GM12865 (cell line): ENCODE measurements at regions not wholly inside any gene's neighbourhood (a gene's known extent, or its start where the extent isn't known, plus 50 kb on each side); places are given as distances from the start of the nearest gene placed in this dataset.

Experiments used
- DNase-seq: peaks from one replicate; pipeline ENCODE4 v3.0.0; 2010; ENCODE audit warnings: low read depth
- H3K4me3 ChIP-seq: 2 replicates; pipeline ENCODE4 v1.5.1; 2011; ENCODE audit warnings: mild to moderate bottlenecking, low read depth, low read length, control low read depth
- TF ChIP-seq, protein P1 (sequence below): IDR thresholded peaks from 2 replicates; pipeline ENCODE4 v1.5.1; 2011; ENCODE audit warnings: low read length, control low read depth, low read depth, inconsistent platforms; ENCODE audit not compliant: insufficient read depth; ENCODE audit errors: missing control alignments

DNA sequence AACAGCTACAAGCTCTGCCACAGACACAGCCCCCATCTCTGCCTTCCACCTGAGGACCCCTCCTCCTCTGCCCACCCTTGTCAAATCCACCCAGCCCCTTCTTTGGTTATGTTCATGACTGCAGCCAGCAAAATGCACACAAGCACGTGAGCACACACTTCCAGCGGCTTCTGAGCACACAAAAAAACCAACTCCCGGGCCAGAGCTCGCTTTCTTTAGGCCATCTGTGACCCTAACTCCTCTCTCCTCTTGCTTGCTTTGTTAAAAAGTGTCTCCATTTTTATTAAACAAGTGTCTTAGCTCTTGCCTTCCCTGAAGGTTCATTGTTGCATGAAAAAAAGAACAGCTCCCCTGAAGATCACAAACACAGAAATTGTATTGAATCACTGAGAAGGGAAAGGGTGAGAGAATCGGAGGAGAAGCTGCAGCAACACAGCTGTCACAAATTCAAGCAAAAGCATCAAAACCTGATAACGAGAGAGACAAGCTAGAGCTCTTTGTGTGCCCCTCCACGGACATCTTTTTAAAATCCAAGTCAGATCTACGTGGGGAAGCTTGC lies 142.1 kb downstream of the CD83 start:
- H3K4me3 ChIP-seq = no peak overlapping the region
- DNase-seq = no peak
- TF ChIP-seq, protein P1, sequence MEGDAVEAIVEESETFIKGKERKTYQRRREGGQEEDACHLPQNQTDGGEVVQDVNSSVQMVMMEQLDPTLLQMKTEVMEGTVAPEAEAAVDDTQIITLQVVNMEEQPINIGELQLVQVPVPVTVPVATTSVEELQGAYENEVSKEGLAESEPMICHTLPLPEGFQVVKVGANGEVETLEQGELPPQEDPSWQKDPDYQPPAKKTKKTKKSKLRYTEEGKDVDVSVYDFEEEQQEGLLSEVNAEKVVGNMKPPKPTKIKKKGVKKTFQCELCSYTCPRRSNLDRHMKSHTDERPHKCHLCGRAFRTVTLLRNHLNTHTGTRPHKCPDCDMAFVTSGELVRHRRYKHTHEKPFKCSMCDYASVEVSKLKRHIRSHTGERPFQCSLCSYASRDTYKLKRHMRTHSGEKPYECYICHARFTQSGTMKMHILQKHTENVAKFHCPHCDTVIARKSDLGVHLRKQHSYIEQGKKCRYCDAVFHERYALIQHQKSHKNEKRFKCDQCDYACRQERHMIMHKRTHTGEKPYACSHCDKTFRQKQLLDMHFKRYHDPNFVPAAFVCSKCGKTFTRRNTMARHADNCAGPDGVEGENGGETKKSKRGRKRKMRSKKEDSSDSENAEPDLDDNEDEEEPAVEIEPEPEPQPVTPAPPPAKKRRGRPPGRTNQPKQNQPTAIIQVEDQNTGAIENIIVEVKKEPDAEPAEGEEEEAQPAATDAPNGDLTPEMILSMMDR = no peak

DNA sequence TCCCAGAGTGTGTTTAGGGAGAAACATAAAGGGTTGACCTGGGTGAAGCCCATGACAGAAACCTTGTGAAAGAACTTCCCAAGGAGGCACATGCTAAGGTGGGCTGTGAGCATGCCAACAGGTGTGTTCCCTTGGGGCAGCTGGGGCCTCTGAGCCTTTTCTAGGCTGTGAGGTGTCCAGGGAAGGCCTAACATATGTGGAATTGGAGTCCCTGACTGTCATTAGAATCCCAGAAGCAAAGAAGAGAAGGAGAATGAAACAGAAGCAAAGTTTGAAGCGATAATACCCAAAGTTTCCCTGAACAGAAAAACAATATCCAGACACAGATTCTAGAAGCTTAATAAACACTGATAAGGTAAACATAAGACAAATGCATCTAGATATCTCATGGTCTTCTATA lies 143.3 kb downstream of the CD83 start:
- TF ChIP-seq, protein P1 = no peak
- DNase-seq = no peak

DNA sequence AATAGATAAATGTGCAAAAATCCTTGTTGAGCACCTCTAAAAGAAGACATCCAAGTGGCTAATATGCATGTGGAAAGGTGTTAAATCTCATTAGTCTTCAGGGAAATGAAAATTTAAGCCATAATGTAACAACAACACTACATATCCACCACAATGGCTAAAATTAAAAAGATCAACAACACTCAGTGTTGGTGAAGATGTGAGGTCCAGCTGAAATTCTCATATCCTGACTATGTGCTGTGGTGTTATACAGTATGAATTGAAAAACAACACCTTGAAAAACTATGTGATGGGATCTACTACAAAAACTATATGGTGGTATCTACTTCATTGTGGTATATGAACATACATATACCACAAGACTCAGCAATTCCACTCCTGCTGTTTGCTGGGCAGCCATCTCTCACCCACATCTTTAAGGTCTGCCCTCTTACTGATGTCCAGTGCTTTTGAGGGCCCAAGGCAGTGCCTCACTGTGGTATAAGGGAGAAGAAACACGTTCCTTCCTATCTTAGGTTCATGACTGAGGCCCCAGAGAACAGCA lies 146.4 kb downstream of the CD83 start:
- TF ChIP-seq, protein P1 = no peak
- DNase-seq = no peak
- no peak overlapping the region for H3K4me3 ChIP-seq

More for the DNA sequence above, 143.3 kb downstream of the CD83 start:
- no peak overlapping the region for H3K4me3 ChIP-seq

DNA sequence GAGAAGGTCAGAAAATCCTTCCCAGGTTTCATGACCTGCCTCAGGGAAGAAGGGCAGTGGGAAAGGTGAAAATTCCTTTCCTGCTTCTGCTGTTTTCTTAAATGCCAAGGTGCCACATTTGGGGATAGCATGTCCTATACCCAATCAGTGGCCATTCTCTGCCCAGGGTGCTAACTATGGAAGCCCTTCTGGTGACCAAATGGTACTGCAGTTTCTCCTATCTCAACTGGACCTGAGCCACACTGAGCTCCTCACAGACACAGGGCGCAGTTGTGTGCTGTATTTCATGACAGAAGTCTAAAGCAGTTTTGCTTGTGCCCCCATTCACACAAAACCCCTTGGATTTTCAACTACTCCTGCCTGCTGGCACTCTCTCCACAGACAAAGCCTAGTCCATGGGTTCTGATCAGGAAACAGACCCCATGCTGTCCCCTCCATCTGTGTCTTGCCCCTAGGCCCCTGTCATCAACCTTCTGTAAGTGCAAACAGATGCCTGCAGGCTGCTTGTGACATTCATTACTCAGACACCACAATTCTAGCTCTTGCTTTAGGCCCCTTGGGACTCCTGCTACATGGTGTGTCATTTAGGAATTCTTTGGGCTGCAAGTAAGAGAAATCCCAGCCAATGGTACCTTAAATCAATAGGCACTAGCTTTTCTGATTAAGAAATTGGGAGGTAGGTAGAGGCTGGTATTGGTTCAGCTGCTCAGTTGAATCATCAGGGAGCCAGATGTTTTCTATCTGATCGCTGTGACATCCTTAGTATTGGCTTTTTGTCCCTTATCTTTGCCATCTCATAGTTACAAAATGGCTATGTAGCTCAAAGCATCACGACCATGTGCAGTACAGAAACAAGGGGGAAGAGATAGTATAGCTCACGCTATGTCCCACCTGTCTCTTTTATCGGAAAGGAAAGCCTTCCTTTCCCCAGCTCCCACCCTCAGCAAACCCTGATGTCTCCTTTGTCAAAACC lies 147.8 kb downstream of the CD83 start:
- TF ChIP-seq, protein P1 = no peak
- H3K4me3 ChIP-seq = no peak overlapping the region
- DNase-seq = no peak

DNA sequence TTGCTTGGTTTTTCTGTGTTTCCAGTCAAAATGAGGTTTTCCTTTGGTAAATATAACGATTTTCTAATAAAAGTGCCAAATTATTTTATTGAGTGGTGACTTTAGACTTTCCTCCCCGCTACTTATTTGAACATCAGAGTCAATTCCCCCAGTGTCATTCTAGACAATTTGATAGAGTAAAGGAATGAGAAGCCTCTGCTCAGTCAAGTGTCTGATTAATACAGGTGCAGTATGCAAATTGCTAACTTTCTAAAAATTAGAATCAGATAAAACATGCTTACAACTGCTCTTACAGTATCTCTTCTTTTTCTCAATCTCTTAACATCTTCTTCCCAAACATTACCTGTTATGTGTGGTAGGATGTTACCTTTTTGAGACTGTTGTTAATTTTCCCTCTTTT lies 148.7 kb downstream of the CD83 start:
- TF ChIP-seq, protein P1 = no peak
- no peak overlapping the region for H3K4me3 ChIP-seq
- DNase-seq = no peak

DNA sequence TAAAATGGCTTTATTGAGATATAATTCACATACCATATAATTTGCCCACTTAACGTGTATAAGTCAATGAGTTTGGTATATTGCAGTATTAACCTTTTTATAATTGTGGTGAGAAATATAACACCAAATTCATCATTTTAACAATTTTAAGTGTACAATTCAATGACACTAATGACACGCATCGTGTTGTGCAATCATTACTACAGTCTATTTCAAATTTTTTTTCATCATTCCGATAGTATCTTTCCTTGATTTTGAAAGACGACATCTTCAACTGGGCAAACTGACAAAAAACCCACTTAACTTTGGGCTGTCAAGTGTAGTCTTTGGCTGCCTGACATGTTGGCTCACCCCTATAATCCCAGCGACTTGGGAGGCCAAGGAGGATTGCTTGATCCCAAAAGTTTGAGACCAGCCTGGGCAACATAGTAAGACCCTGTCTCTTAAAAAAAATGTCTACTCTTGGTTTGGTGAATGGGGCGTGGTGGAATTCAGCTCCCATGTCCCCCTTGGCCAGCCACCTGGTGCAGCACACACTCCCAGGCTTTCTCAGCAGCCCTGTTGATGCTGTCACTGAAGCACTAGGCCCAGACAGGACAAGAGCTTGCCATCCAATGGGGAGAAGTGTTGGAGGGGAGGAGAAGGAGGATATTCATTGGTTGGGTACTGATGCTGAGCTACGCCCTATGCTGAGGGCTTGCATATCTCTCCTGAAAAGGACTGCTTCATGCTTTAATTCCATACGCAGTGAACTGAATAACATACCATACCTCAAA lies 150.5 kb downstream of the CD83 start:
- TF ChIP-seq, protein P1 = no peak

More for the DNA sequence above, 150.5 kb downstream of the CD83 start:
- DNase-seq = no peak
- H3K4me3 ChIP-seq = no peak overlapping the region
